Testis (tissue), 2 donors: ENCODE measurements at regions not wholly inside any gene's neighbourhood (a gene's known extent, or its start where the extent isn't known, plus 50 kb on each side); places are given as distances from the start of the nearest gene placed in this dataset.

Experiments
- CTCF ChIP-seq, 3 experiments: fragments of 450-650 bp in 2 of 3; fragments of 200-600 bp in 1 of 3; sonication (generic) in 1 of 3; IDR thresholded peaks; one replicate each; pipeline ENCODE4 v1.5.1; 2016 to 2019; ENCODE audit warnings: antibody characterized with exemption in 3 of 3, mild to moderate bottlenecking in 2 of 3, moderate library complexity in 1 of 3
- POLR2A ChIP-seq: fragments of 450-650 bp; IDR thresholded peaks from one replicate; pipeline ENCODE4 v1.6.1; 2017; ENCODE audit warnings: antibody characterized with exemption, mild to moderate bottlenecking, moderate library complexity

GRCh38 chr2:19556648-19557047 is 198.2 kb upstream of the OSR1 start:
- TF ChIP-seq CTCF (IDR thresholded peaks at IDR 0.05) (no peak), POLR2A (no peak)
